ENCODE measurements at regions not wholly inside any gene's neighbourhood (a gene's known extent, or its start where the extent isn't known, plus 50 kb on each side); places are given as distances from the start of the nearest gene placed in this dataset.

DNA sequence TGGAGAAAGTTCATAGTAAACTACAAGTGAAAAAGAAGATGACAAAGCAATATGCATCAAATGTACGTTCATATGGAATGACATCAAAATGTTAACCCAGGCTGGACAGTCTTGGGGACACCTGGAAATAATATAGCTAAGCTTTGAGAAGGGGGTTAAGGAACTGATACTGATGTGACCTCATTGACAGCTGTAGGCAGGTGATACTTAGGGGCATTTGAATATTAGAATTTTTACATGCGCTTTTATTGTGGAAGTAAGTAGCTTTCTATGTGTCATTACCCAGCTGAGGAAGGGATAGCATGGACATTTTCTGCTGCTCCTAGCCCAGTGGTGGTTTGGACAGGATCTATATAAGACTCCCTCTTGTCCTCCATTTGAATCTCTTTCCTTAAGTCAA lies 299.7 kb downstream of the CWC27 start:
- Mint-ChIP-seq H3K36me3 (ENCODE audit: unreplicated experiment) (no peaks in the 10 kb centered on the region), H3K9me3 (ENCODE audit: unreplicated experiment) (no peaks in the 10 kb centered on the region), H3K27ac (ENCODE audit: unreplicated experiment) (no peak overlapping the region), H3K4me1 (ENCODE audit: unreplicated experiment) (peaks cover 11% of the 10 kb centered on the region), H3K4me3 (ENCODE audit: unreplicated experiment) (no peak overlapping the region), H3K27me3 (ENCODE audit: unreplicated experiment) (no peaks in the 10 kb centered on the region)
- TF ChIP-seq, protein P1, sequence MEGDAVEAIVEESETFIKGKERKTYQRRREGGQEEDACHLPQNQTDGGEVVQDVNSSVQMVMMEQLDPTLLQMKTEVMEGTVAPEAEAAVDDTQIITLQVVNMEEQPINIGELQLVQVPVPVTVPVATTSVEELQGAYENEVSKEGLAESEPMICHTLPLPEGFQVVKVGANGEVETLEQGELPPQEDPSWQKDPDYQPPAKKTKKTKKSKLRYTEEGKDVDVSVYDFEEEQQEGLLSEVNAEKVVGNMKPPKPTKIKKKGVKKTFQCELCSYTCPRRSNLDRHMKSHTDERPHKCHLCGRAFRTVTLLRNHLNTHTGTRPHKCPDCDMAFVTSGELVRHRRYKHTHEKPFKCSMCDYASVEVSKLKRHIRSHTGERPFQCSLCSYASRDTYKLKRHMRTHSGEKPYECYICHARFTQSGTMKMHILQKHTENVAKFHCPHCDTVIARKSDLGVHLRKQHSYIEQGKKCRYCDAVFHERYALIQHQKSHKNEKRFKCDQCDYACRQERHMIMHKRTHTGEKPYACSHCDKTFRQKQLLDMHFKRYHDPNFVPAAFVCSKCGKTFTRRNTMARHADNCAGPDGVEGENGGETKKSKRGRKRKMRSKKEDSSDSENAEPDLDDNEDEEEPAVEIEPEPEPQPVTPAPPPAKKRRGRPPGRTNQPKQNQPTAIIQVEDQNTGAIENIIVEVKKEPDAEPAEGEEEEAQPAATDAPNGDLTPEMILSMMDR (IDR thresholded peaks at IDR 0.05): no peak
- no peak for DNase-seq (ENCODE audit: extremely low spot score, unreplicated experiment)

DNA sequence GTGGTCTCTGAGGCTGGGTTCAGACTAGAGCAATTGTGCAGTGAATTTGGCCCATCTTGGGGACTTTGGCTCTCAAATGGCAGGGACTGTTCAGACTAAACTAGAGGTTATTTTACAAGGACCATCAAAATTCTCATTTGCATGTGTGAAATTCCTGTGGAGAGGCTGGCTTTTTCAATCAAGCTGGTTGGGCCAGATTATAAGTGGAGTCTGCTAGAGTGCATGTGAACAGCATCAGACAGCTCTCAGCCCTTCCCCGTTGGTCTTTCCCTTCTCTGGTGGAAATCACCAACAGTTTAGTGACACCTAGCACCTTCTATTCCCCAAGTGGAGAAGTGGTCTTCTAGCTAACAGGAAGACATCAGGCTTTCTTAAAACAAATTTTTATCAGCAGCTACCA lies 301.3 kb downstream of the CWC27 start:
- H3K4me1 Mint-ChIP-seq (ENCODE audit: unreplicated experiment): peaks cover 10% of the 10 kb centered on the region

DNA sequence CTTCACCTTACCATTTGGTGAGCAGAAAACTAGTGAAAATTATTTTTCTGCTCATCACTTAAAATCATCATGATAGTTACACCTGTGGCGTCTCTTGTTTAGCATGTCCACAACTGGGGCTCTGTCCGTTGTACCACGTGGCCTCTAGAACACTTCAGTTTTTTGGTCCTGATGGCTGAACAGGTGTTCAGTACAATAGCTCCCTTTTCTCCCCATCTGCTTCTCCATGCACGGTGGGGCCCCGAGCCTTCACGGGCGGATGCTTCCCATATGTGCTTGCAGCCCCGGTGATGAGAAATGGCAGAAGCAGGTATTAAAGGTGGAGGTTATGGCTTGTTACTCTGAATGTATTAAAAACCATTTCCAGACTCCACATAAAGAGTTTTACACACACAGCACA lies 304.1 kb downstream of the CWC27 start:
- TF ChIP-seq, protein P1 (IDR thresholded peaks at IDR 0.05): no peak
- Mint-ChIP-seq H3K4me3 (ENCODE audit: unreplicated experiment) (no peak overlapping the region), H3K27ac (ENCODE audit: unreplicated experiment) (no peak overlapping the region), H3K9me3 (ENCODE audit: unreplicated experiment) (no peaks in the 10 kb centered on the region), H3K27me3 (ENCODE audit: unreplicated experiment) (no peaks in the 10 kb centered on the region), H3K4me1 (ENCODE audit: unreplicated experiment) (peaks cover 8% of the 10 kb centered on the region), H3K36me3 (ENCODE audit: unreplicated experiment) (no peaks in the 10 kb centered on the region)
- DNase-seq (ENCODE audit: extremely low spot score, unreplicated experiment): no peak

More for the DNA sequence above, 301.3 kb downstream of the CWC27 start:
- Mint-ChIP-seq H3K27ac (ENCODE audit: unreplicated experiment) (no peak overlapping the region), H3K4me3 (ENCODE audit: unreplicated experiment) (no peak overlapping the region), H3K27me3 (ENCODE audit: unreplicated experiment) (no peaks in the 10 kb centered on the region), H3K9me3 (ENCODE audit: unreplicated experiment) (no peaks in the 10 kb centered on the region), H3K36me3 (ENCODE audit: unreplicated experiment) (no peaks in the 10 kb centered on the region)
- DNase-seq (ENCODE audit: extremely low spot score, unreplicated experiment): no peak
- TF ChIP-seq, protein P1 (IDR thresholded peaks at IDR 0.05): no peak

DNA sequence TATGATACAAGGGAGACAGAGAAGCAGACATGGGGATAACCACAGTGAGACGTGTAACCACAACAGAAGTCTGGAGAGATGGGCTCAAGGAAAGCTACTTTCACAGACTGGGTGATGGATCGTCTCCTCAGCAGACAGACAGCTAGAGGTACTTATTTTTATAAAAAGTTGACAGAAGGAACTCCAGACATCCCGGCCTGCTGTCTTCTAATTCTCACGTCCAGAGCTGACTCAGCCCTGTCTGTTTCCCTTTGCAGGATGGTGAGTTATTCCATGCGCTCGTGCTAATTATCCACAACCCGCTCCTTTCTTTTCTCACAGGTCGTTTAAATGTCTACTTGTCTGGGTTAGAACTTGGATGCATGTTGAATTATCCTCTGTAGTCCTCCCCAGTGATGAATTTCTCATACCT lies 304.5 kb downstream of the CWC27 start:
- Mint-ChIP-seq H3K27me3 (ENCODE audit: unreplicated experiment) (no peaks in the 10 kb centered on the region), H3K36me3 (ENCODE audit: unreplicated experiment) (no peaks in the 10 kb centered on the region), H3K9me3 (ENCODE audit: unreplicated experiment) (no peaks in the 10 kb centered on the region)

DNA sequence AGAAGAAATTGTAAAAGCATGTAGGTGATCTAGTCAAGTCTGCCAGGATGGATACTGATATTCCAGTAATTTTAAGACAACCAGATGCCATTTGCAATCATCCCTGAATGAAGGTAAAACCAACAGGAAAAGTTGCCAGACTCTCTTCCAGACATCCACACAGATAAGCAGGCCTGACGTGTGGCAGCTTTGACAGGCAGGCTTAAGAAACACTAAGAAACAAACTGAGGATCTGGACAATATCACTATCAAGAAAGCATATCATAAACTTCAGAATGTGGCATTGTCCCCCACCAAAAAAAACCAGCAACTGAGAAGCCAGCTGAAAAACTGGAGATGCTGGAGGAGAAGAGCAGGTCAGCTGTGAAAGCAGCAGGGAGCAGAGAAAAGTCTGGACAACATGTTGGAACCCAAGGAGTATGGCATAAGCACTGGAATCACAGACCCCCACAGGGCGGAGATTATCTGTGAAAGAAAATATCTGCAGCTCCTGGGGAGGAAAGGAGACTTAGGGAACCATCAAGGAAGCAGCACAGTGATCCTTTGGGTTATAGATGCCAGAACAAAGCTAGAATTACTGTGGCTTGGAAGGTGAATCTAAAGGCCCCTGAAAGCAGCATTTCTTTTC lies 307.0 kb downstream of the CWC27 start:
- Mint-ChIP-seq H3K9me3 (ENCODE audit: unreplicated experiment) (no peaks in the 10 kb centered on the region), H3K27me3 (ENCODE audit: unreplicated experiment) (no peaks in the 10 kb centered on the region), H3K27ac (ENCODE audit: unreplicated experiment) (no peak overlapping the region), H3K4me1 (ENCODE audit: unreplicated experiment) (peaks cover 19% of the 10 kb centered on the region), H3K4me3 (ENCODE audit: unreplicated experiment) (no peak overlapping the region), H3K36me3 (ENCODE audit: unreplicated experiment) (no peaks in the 10 kb centered on the region)
- no peak for DNase-seq (ENCODE audit: extremely low spot score, unreplicated experiment)
- TF ChIP-seq, protein P1 (IDR thresholded peaks at IDR 0.05): no peak

More for the DNA sequence above, 304.5 kb downstream of the CWC27 start:
- TF ChIP-seq, protein P1 (IDR thresholded peaks at IDR 0.05): no peak
- DNase-seq (ENCODE audit: extremely low spot score, unreplicated experiment): no peak
- Mint-ChIP-seq H3K4me1 (ENCODE audit: unreplicated experiment) (peaks cover 10% of the 10 kb centered on the region), H3K27ac (ENCODE audit: unreplicated experiment) (no peak overlapping the region), H3K4me3 (ENCODE audit: unreplicated experiment) (no peak overlapping the region)
